Transverse colon (tissue), 3 donors: ENCODE measurements at regions not wholly inside any gene's neighbourhood (a gene's known extent, or its start where the extent isn't known, plus 50 kb on each side); places are given as distances from the start of the nearest gene placed in this dataset.

Source experiments
- EP300 ChIP-seq: sonication (generic); formaldehyde crosslinking; IDR thresholded peaks from one replicate; pipeline ENCODE4 v1.6.1; 2017; ENCODE audit warnings: antibody characterized with exemption, low read depth
- POLR2A ChIP-seq: fragments of 450-650 bp; IDR thresholded peaks from one replicate; pipeline ENCODE4 v1.6.1; 2016; ENCODE audit warnings: antibody characterized with exemption, mild to moderate bottlenecking, moderate library complexity
- TF ChIP-seq, protein P1 (sequence below), 5 experiments: fragments of 200-600 bp in 3 of 5; fragments of 450-650 bp in 2 of 5; sonication (generic) in 3 of 5; IDR thresholded peaks; 1 replicate in 2 of 5; 2 replicates in 3 of 5; pipeline ENCODE4 v1.5.1; 2016 to 2017; ENCODE audit warnings: antibody characterized with exemption in 5 of 5, inconsistent platforms in 3 of 5, mild to moderate bottlenecking in 2 of 5, moderate library complexity in 1 of 5

DNA sequence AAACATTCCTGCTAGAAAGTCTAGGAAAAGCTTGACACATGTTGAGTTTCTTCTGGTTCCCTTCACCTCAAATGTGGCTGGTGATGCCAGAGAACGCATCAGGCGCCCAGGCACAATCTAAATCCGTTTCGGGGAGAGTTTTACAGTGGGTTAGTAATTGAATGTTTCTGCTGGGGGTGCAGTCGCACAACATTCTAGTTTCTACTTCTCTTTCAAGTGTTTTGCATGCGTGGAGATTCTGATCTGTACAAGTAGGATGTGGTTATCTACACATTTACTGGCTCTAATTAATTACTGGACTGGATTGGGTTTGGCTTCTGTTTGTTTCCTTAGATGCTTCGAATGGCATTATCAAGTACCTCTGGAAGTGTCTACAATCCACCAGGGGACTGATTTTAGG is 173.8 kb downstream of the TMEM26 start:
- TF ChIP-seq, protein P1, sequence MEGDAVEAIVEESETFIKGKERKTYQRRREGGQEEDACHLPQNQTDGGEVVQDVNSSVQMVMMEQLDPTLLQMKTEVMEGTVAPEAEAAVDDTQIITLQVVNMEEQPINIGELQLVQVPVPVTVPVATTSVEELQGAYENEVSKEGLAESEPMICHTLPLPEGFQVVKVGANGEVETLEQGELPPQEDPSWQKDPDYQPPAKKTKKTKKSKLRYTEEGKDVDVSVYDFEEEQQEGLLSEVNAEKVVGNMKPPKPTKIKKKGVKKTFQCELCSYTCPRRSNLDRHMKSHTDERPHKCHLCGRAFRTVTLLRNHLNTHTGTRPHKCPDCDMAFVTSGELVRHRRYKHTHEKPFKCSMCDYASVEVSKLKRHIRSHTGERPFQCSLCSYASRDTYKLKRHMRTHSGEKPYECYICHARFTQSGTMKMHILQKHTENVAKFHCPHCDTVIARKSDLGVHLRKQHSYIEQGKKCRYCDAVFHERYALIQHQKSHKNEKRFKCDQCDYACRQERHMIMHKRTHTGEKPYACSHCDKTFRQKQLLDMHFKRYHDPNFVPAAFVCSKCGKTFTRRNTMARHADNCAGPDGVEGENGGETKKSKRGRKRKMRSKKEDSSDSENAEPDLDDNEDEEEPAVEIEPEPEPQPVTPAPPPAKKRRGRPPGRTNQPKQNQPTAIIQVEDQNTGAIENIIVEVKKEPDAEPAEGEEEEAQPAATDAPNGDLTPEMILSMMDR (IDR thresholded peaks at IDR 0.05): no peak
- TF ChIP-seq POLR2A: no peak
- no peak for TF ChIP-seq EP300
